ENCODE measurements at regions not wholly inside any gene's neighbourhood (a gene's known extent, or its start where the extent isn't known, plus 50 kb on each side); places are given as distances from the start of the nearest gene placed in this dataset.

- no TSS peak for BruUV-seq (replicated peaks)
- Histone ChIP-seq H3K4me2 (ENCODE audit: insufficient read depth, low read length) (no peak overlapping the region), H3K9me3 (replicated peaks; ENCODE audit: control insufficient read depth, insufficient read depth, low read depth, low read length) (no peaks in the 10 kb centered on the region), H3K27ac (ENCODE audit: extremely low read depth, low read depth, low read length) (no peak overlapping the region), H3K9me1 (ENCODE audit: control insufficient read depth, insufficient read depth, low read length) (no peaks in the 10 kb centered on the region), H3K4me1 (replicated peaks in 1 of 2; ENCODE audit: control insufficient read depth in 2 of 2, insufficient read depth in 2 of 2, low read length in 2 of 2) (no peaks in the 10 kb centered on the region), H4K20me1 (replicated peaks; ENCODE audit: control insufficient read depth, insufficient read depth, low read length) (no peaks in the 10 kb centered on the region), H3K79me2 (ENCODE audit: control insufficient read depth, insufficient read depth, low read length) (no peaks in the 10 kb centered on the region), H3K4me3 (no peak overlapping the region), H2AFZ (ENCODE audit: low read depth, low read length) (no peak overlapping the region), H3K36me3 (ENCODE audit: control insufficient read depth, insufficient read depth, low read length) (no peaks in the 10 kb centered on the region), H3K9ac (ENCODE audit: insufficient read depth in 1 of 2, low read depth in 2 of 2, low read length in 2 of 2) (no peak overlapping the region), H3K27me3 (ENCODE audit: control insufficient read depth in 2 of 2, insufficient read depth in 2 of 2, low read length in 2 of 2) (no peaks in the 10 kb centered on the region)
- FAIRE-seq: no peak
- ChIA-PET CTCF (ENCODE audit: low intra/inter-chr PET ratio) (no interaction called here), POLR2A (no interaction called here)
- in situ Hi-C loops (cut with MboI) (no loop called here), intact Hi-C loops (cut with micrococcal nuclease) (no loop called here)
- no peak for TF ChIP-seq FOXK1 (CRISPR knock-in tag; IDR thresholded peaks at IDR 0.05; ENCODE audit: borderline replicate concordance)
- no peak for TF ChIP-seq ZC3H4 (CRISPR knock-in tag; IDR thresholded peaks at IDR 0.05; ENCODE audit: borderline replicate concordance)
- no peak for TF ChIP-seq ZHX1 (conservative IDR thresholded peaks at IDR 0.05; ENCODE audit: low read length)
- TF ChIP-seq ZNF408 (CRISPR knock-in tag; IDR thresholded peaks at IDR 0.05; ENCODE audit: low read depth): no peak
- no peak for TF ChIP-seq FOXP1 (CRISPR knock-in tag; IDR thresholded peaks at IDR 0.05)
- no peak for TF ChIP-seq MBD1 (CRISPR knock-in tag; IDR thresholded peaks at IDR 0.05)
- TF ChIP-seq PRDM10 (IDR thresholded peaks at IDR 0.05; ENCODE audit: partially characterized antibody): no peak
- no peak for ATAC-seq
- 0% methylated on average over 3 of the region's 3 CpGs for WGBS (ENCODE audit: insufficient coverage, low coverage, missing lambda C conversion rate)
- no peak for DNase-seq (ENCODE audit: extremely low read depth in 1 of 4, low spot score in 3 of 4)
Observed at GRCh38 chr7:85620936-85621685, 434.3 kb upstream of the SEMA3D start.

Data from K562 (cell line).